ENCODE measurements at regions not wholly inside any gene's neighbourhood (a gene's known extent, or its start where the extent isn't known, plus 50 kb on each side); places are given as distances from the start of the nearest gene placed in this dataset.

DNA sequence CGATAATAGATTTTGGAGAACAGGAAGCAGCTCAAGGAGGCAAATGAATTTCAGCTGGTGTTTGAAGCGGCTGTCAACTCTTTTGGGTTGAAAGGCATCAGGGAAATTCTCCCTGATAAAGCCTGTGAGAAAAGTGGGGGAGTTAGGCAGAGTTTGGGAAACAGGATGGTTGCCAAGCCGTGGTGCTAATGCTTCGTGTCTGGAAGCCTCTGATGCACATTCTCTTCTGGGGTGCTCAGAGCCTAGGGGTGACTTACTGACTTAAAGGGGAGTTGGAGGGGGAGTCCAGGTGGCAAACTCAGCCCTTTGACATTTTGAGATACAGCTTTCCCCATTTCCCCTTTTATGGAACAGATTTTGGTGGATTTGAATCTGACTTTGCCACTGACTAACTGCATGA lies 202.5 kb upstream of the CLINT1 start:
- TF ChIP-seq EZH2 (IDR thresholded peaks at IDR 0.05; ENCODE audit: insufficient read depth, poor library complexity, severe bottlenecking) (no peak), EZH2phosphoT487 (IDR thresholded peaks at IDR 0.05; ENCODE audit: insufficient read depth, low read depth) (no peak)
- Histone ChIP-seq H2AFZ (no peak overlapping the region), H3F3A (ENCODE audit: insufficient read depth) (0 out of 2 replicates have a peak, but pooled peaks cover 6% of the 10 kb centered on the region), H3K9ac (no peak overlapping the region), H3K27me3 (replicated peaks; ENCODE audit: insufficient read depth) (no peaks in the 10 kb centered on the region), H3K27ac (no peak overlapping the region), H3K79me2 (ENCODE audit: insufficient read depth) (no peaks in the 10 kb centered on the region), H3K4me1 (ENCODE audit: insufficient read depth) (peaks cover 20% of the 10 kb centered on the region), H3K9me2 (ENCODE audit: insufficient read depth) (no peaks in the 10 kb centered on the region), H3K9me3 (ENCODE audit: low read depth) (no peaks in the 10 kb centered on the region), H3K4me2 (ENCODE audit: unreplicated experiment) (no peak overlapping the region), H3K4me3 (no peak overlapping the region), H4K20me1 (ENCODE audit: insufficient read depth) (no peaks in the 10 kb centered on the region), H3K36me3 (ENCODE audit: low read depth) (no peaks in the 10 kb centered on the region)
- in situ Hi-C loops (cut with MboI): no loop called here
- no peak for DNase-seq
- WGBS, 2 experiments (ENCODE audit: low coverage in 1 of 2, low lambda C conversion rate in 2 of 2, missing lambda C conversion rate in 2 of 2): 96 to 97% methylated on average over 4 of the region's 4 CpGs

GRCh38 chr5:158060212-158060611 lies 201.3 kb upstream of the CLINT1 start:
- no peak for DNase-seq
- 82% methylated on average over 2 of the region's 2 CpGs for WGBS, 2 experiments (ENCODE audit: low coverage in 1 of 2, low lambda C conversion rate in 2 of 2, missing lambda C conversion rate in 2 of 2)
- H4K20me1 ChIP-seq (ENCODE audit: insufficient read depth): no peaks in the 10 kb centered on the region

DNA sequence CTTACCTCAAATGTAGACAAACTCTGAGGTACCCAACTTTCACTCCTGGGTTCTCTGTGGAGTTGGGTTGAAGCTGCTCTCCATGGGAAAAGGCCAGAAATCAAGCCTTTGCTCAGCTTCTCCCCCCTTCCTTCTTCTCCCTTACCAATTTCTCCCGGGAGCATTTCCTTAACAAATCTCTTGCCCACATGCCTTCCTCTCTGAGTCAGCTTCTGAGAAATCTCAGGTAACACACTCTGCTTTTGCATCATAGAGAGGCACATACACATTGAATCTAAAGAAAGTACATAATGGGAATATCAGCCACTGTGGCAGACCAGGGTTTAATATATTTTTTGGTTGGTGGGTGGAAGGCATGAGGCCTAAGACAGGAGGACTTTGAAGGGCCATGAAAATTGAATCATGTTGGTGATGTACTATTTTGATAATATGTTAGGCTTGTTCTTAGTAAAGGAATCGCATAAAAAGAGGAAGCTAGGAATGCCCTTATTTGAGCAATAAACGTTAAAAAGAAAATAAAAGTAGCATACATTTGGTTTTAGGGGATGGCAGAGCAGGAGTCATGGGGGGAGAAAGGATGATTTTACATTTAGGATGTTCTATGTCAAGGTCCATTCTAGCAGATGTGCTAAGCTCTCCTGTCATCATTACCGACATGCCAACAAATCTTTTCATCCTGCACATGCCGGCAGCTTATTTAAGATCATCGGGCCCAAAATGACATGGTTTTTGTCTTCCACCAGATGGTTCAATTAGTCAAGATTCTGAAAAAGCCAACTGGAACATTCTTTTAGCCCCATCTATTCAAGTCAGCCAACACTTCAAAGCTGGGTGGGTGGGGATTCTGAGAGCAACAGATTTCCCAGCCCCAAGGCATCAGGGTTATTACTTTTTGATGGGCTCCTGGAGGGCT lies 199.5 kb upstream of the CLINT1 start:
- DNase-seq: no peak
- Histone ChIP-seq H4K20me1 (ENCODE audit: insufficient read depth) (no peaks in the 10 kb centered on the region), H2AFZ (no peak overlapping the region), H3K4me3 (no peak overlapping the region), H3K9me3 (ENCODE audit: low read depth) (no peaks in the 10 kb centered on the region), H3K27me3 (replicated peaks; ENCODE audit: insufficient read depth) (no peaks in the 10 kb centered on the region), H3K27ac (no peak overlapping the region), H3F3A (ENCODE audit: insufficient read depth) (peaks cover 16% of the 10 kb centered on the region), H3K36me3 (ENCODE audit: low read depth) (no peaks in the 10 kb centered on the region), H3K9ac (no peak overlapping the region), H3K79me2 (ENCODE audit: insufficient read depth) (no peaks in the 10 kb centered on the region), H3K9me2 (ENCODE audit: insufficient read depth) (no peaks in the 10 kb centered on the region), H3K4me1 (ENCODE audit: insufficient read depth) (peaks cover 33% of the 10 kb centered on the region), H3K4me2 (ENCODE audit: unreplicated experiment) (no peak overlapping the region)
- 64 to 66% methylated on average over 6 of the region's 6 CpGs for WGBS, 2 experiments (ENCODE audit: low coverage in 1 of 2, low lambda C conversion rate in 2 of 2, missing lambda C conversion rate in 2 of 2)
- in situ Hi-C loops (cut with MboI): no loop called here
- no peak for TF ChIP-seq EZH2 (IDR thresholded peaks at IDR 0.05; ENCODE audit: insufficient read depth, poor library complexity, severe bottlenecking)
- no peak for TF ChIP-seq EZH2phosphoT487 (IDR thresholded peaks at IDR 0.05; ENCODE audit: insufficient read depth, low read depth)

More at GRCh38 chr5:158060212-158060611, 201.3 kb upstream of the CLINT1 start:
- Histone ChIP-seq H3K36me3 (ENCODE audit: low read depth) (no peaks in the 10 kb centered on the region), H3K4me3 (no peak overlapping the region), H3K9me3 (ENCODE audit: low read depth) (no peaks in the 10 kb centered on the region), H3K27me3 (replicated peaks; ENCODE audit: insufficient read depth) (no peaks in the 10 kb centered on the region), H3K4me2 (ENCODE audit: unreplicated experiment) (no peak overlapping the region), H3K9me2 (ENCODE audit: insufficient read depth) (no peaks in the 10 kb centered on the region), H3K4me1 (ENCODE audit: insufficient read depth) (peaks cover 26% of the 10 kb centered on the region), H3K9ac (no peak overlapping the region), H3K79me2 (ENCODE audit: insufficient read depth) (no peaks in the 10 kb centered on the region), H2AFZ (no peak overlapping the region), H3K27ac (no peak overlapping the region), H3F3A (ENCODE audit: insufficient read depth) (peaks cover 1% of the 10 kb centered on the region; the same call in 1 of the 2 replicates)
- in situ Hi-C loops (cut with MboI): no loop called here
- no peak for TF ChIP-seq EZH2phosphoT487 (IDR thresholded peaks at IDR 0.05; ENCODE audit: insufficient read depth, low read depth)
- TF ChIP-seq EZH2 (IDR thresholded peaks at IDR 0.05; ENCODE audit: insufficient read depth, poor library complexity, severe bottlenecking): no peak

- H3K27me3 ChIP-seq (replicated peaks; ENCODE audit: insufficient read depth): no peaks in the 10 kb centered on the region
- H3K27ac ChIP-seq: no peak overlapping the region
- in situ Hi-C loops (cut with MboI): no loop called here
- peaks cover 33% of the 10 kb centered on the region for H3K4me1 ChIP-seq (ENCODE audit: insufficient read depth)
- TF ChIP-seq EZH2phosphoT487 (IDR thresholded peaks at IDR 0.05; ENCODE audit: insufficient read depth, low read depth): no peak
- TF ChIP-seq EZH2 (IDR thresholded peaks at IDR 0.05; ENCODE audit: insufficient read depth, poor library complexity, severe bottlenecking): no peak
- H3K4me2 ChIP-seq (ENCODE audit: unreplicated experiment): no peak overlapping the region
- no peaks in the 10 kb centered on the region for H3K36me3 ChIP-seq (ENCODE audit: low read depth)
- DNase-seq: peak; percentile 68
- no peak overlapping the region for H2AFZ ChIP-seq
- H3K9me2 ChIP-seq (ENCODE audit: insufficient read depth): no peaks in the 10 kb centered on the region
- no peak overlapping the region for H3K4me3 ChIP-seq
- no peaks in the 10 kb centered on the region for H3K9me3 ChIP-seq (ENCODE audit: low read depth)
- H4K20me1 ChIP-seq (ENCODE audit: insufficient read depth): no peaks in the 10 kb centered on the region
- WGBS, 2 experiments (ENCODE audit: low coverage in 1 of 2, low lambda C conversion rate in 2 of 2, missing lambda C conversion rate in 2 of 2): 74 to 77% methylated on average over 5 of the region's 5 CpGs
- no peak overlapping the region for H3K9ac ChIP-seq
- no peaks in the 10 kb centered on the region for H3K79me2 ChIP-seq (ENCODE audit: insufficient read depth)
- H3F3A ChIP-seq (ENCODE audit: insufficient read depth): peaks cover 19% of the 10 kb centered on the region
These were observed 197.3 kb upstream of the CLINT1 start for GRCh38 chr5:158056130-158056825.

Measured in GM23248 (cell line).